Superior temporal gyrus (tissue), 1 donor: ENCODE measurements at regions not wholly inside any gene's neighbourhood (a gene's known extent, or its start where the extent isn't known, plus 50 kb on each side); places are given as distances from the start of the nearest gene placed in this dataset.

Source experiments
- DNase-seq: peaks from one replicate; pipeline ENCODE4 v3.0.0-alpha.2; 2016; ENCODE audit errors: extremely low spot score

- DNase-seq: no peak
Observed at GRCh38 chr18:54532222-54532621, 58.8 kb upstream of the DYNAP start.

GRCh38 chr18:54532962-54533361 is 58.1 kb upstream of the DYNAP start:
- no peak for DNase-seq
